Astrocyte of the hippocampus (primary cell): ENCODE measurements at regions not wholly inside any gene's neighbourhood (a gene's known extent, or its start where the extent isn't known, plus 50 kb on each side); places are given as distances from the start of the nearest gene placed in this dataset.

Experiments
- DNase-seq: peaks from one replicate; pipeline ENCODE4 v3.0.0; 2011; ENCODE audit warnings: low read depth, low spot score

DNA sequence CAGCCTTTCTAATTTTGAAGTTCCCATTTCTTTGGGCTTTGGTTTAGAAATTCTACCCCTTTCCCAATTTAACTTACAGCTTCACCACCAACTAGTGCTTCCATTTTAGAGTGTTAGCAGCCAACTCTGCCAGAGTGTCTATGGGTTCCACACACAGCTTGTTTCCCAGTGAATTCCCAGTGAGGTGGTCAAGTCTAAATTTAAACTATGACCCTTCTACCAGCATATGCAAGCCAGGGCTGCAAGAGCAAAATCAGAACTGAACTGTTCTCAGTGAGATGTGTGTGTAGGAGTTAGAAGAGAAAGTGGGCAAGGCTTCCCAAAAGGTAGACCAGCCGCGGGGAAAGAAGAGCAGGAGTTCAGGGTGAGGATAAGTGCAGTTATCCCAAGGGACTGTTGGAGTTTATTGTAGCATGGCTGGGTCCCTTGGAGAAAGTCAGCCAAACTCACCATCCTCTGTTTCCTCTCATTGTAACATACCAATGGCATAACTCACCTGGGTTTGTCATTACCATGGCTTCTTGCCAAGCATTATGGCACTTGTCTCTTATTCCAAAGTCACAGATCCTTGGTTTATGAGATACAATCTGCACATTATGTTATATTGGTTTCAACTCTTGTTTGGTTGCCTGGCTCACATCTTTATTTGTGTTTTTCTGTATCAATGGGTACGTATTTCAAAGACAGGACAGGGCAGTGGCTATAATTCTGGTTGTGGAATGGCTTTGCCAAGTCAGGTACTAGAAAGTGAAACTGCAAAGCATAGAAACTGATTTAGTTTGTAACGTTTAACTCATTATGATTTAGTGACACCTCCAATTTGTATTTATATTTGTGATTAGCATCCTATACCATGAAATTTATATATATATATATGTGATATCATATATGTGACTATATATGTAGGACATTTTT is 130.2 kb upstream of the UMPS start:
- peak; percentile 22 for DNase-seq

DNA sequence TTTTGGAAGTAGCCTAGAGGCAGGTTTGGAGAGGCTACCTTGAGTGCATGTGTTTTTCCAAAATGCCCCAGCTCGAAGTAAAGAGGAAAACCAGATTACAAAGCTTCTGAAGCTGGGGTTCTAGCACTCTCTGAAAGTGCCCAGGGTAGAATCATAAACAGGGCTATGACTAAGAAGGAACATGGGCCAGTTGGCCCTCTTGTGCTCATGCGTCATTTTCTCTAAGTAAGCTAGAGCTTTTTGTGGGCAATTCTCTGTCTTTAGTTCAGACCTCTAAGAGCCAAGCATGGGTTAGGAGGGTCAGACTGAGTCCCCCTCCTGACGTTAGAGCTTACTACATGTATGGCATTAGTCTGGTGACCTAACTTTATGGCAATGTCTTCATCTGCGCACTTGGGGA is 129.5 kb upstream of the UMPS start:
- DNase-seq = no peak

DNA sequence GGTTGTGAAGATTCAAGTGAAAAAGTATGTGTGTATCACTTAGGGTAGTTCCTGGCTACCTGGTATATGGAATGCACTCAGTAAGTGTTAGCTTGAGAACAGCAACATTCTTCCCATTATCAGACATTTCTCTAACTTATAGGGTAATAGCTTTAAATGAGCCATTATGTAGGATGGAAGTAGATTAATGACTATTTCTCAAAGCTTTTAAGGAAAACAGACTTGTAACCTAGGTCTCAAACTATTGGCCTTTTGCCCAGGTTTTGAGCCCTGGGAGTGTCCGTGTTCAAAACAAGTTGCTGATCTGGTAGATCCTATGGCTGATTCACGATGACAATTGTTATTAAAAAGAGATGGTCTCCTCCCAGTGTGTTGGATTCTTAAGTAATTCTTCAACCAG is 129.1 kb upstream of the UMPS start:
- no peak for DNase-seq

DNA sequence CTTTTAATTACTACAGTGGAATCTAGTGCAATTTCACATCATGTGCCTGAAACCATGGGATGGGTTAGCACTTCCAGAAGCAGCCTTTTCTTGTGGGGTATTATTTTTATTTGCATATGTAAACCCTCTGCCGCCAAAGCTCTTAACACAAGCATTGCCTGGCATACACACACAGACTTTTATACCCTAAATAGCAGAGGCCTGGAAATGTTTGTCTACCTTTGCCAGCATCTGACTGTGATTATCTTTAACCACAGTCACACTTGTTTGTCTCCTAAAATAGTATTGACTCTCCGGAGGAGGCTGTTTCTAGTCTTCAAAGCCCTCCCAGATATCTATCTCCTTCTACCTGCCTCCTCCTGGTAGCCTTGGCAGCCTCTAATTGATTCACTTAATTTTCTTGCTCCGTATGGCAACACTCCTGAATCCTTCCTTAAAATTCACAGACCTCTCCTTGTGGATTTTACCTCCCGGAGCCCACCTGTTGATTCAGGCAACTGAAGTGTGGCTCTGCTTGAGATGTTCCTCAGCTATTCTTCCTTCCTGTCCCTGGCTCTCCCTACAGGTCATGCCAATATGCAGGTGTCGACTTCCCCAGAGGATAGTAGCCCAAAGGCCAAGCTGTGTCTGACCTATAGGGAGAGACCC is 127.1 kb upstream of the UMPS start:
- DNase-seq = no peak

DNA sequence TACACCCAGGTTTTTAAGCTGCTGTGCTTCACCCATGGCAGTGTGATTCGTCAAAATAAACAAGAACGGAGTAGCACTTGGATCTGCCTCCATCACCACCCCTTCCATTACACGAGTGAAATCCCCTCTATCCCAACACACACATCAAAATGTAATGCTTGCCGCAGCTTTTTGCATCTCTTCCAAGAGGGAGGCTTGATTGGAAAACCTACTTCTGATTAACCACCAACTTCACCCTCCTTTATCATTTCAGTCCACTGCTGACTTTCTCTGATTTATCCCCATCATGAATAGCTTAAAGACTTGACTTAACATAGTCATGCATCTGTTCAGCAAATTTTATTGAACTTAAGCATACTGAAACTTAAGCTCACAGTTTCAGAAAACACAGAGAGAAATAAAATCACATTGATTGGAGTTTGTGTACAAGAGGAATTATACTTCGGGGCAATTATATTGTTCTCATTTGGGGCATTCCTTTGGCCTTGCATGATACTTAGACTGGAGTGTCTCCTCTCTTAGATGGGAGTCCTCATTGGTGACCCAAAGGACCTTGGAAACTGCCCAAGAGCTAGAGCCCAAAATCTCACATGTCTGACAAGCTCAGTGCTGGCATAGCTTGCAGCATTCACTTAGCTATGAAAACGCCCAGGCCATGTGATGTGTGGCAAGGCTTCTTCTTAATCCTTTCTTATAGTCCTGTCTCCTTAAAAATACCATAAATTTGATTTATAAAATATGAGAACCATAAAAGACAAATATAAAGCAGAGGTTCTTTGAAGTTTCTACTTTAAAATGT is 124.3 kb upstream of the UMPS start:
- DNase-seq = peak; percentile 19

DNA sequence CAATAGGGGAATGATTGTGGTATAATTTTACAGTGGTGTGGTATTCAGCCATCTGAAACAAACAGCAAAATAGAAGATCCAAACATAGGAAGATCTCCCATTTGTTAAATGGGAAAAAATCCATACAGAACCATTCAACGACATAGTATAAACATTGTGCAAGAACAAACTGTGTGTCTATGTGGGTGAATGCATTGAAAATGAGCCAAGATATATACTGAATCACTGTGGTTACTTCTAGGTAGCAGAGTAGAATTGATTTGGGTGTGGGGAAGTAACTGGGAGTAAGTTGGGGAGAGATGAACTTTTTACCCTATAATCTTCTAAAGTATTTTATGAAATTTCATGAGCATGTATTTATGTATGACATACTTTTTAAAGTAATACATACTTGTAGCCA is 123.1 kb upstream of the UMPS start:
- DNase-seq = peak; percentile 85

- no peak for DNase-seq
Observed at GRCh38 chr3:124609402-124609801, 120.8 kb upstream of the UMPS start.

GRCh38 chr3:124610130-124610529 is 120.1 kb upstream of the UMPS start:
- no peak for DNase-seq

GRCh38 chr3:124611520-124611919 is 118.7 kb upstream of the UMPS start:
- no peak for DNase-seq

DNA sequence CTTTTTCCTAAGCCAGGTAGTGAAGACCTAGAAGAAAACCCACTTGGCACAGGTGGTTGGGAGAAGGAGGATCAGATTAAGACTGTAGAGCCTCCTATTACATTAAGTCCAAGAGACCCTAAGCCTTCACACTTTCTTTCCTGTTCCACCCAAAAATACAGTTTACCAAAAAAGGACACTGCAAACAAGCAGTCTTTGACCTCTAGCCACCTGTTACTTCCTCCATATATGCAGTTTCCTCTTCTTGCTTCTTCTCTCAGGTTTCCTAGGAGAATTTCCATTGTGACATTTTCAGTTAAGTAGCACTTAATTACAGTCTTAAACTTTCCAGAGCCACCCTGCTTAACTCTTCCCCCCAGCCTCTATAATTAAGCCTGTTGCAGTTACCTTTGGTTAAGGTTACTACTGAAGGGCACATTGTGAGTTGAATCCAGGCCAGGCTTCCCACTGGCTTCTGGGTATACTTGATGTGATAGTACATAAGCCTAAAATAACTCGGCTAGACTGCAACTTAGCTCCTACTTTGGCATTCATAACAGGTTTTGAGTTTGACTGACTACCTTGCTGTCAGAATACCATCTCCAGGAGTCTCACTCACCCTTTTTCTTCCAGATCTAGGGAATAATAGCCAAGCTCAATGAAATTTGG is 114.2 kb upstream of the UMPS start:
- DNase-seq = no peak

DNA sequence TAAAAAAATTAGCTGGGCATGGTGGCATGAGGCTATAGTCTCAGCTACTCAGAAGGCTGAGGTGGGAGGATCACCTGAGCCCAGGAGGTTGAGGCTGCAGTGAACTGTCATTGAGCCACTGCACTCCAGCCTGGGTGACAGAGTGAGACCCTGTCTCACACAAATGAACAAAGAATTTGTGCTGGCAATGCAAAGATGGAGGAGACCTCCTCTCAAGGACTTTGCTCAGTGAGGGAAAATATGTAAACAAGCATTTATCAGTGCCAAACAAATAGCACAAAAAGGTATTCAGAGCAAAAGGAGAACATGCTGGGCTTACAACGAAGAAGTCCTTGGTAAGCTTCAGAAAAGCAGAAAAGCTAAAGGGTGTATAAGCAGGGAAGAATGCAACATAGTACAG is 113.1 kb upstream of the UMPS start:
- DNase-seq = no peak

- no peak for DNase-seq
Observed at GRCh38 chr3:124619887-124620599, 110.2 kb upstream of the UMPS start.

DNA sequence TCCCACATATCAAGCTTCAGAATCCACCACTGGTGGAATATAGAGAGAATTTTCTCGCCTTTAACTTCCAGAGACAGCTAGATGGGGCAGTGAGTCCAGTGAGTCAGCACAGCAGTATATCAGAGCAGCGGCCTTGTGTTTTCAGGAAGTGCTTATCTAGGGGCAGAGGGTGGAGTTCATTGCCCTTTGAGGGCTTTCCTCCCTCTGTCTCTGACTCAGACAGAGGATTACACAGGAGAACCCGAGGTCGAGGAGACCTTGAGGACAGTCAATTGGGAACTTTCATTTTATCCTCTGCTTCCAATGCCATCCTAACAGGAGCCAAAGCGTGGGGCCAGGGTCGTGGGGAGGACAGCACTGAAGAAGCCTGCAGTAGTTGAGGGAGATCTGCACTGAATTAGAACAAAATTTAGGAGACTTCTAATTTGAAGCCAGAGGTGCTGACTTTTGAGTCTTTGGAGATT is 109.6 kb upstream of the UMPS start:
- DNase-seq = no peak

- no peak for DNase-seq
Observed at GRCh38 chr3:124621498-124621897, 108.8 kb upstream of the UMPS start.

DNA sequence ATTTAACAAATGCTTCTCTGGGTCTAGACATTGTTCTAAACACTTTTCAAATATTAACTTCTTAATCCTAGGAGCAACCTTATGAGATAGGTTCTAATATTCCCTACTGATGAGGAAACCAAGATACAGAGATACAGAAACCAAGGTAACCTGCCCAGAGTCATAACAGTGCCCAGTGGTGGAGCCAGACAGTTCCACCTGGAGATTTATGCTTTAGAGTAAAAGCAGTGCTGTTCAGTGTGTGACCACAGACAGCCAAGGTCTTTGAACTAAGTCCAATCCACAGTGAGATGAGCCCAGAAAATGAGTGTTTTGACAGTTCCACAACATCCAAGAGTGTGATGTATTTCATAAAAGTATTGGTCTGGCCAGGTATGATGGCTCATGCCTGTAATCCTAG is 105.2 kb upstream of the UMPS start:
- DNase-seq = no peak

DNA sequence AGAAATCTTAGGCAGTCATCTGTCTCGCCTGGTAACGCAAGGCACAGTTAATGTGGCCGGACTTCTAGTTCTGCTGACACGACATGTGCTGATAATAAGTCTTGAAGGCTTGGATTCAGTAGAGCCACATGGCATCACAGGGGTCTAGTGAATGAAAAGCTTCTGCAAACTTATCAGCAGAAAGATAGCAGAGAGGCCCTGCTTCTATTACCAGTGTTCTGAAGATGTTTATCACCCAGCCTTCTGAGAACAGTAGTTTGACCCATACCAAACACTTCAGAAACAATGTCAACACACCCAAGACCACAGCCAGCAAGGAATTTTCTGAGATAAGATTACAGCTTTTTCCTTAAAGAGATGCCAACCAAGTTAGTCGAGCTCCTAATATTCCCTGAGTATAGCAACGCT is 102.7 kb upstream of the UMPS start:
- DNase-seq = peak; percentile 68

- DNase-seq = no peak
Observed at GRCh38 chr3:124628863-124629262, 101.4 kb upstream of the UMPS start.

DNA sequence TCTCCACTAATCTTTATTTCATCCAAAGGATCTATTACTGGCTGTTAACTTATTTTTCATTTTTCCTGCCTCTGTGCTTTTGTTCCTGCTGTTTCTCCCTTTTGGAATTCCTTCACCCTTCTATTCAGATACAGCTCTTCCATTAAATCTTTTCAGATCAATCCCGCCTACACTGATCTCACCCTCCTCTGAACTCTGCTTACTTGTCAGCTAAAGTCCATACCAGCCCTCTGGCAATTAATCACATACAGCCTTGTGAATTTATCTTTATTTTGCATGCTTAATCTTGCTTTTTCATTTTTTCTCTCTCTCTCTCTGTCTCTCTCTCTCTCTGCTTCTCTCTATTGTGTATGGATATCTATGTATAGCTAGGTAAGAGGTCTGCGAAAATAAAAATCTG is 100.8 kb upstream of the UMPS start:
- DNase-seq = no peak

GRCh38 chr3:124630960-124631359 is 99.3 kb upstream of the UMPS start:
- no peak for DNase-seq

DNA sequence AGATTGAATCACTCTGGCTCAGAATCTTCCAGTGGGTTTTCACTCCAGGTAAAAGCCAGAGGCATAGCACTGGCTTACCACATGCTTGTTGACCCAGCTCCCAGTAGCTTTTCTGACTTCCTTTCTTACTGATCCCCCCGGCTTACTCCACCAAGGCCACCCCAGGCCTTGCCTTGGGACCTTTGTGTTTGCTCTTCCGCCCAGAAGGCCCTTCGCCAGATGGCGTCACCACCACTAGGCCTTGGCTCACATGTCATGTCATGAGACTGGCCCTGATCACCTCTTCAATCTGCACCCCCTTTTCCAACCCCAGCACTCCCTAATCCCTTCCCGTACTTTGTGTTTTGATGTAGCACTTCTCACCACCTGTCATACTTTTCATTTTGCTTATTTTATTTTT is 98.5 kb upstream of the UMPS start:
- DNase-seq = no peak

DNA sequence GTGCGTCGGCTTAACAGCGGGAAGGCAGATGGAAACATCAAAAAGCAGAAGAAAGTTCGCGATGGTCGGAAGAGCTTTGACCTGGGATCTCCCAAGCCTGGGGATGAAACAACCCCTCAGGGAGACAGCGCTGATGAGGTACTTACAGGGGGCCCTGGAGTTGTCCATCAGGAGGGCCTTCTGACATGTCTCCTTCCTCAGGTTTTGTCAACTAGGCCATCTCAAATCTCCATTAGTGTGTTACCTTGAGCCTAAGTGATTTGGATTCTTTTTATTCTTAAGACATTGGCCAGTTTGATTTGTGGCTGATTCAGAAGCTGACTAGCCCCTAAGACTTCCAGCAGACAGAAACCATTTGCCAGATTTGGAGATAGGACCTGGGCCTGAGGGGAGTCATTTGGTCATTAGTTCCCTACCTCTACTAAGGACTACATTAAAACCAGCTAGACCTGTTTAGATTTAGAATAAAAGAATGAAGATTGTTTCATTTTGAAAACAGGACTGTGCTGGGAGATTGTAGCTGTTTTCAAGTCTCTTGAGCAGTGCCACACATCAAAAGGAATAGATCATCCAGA is 97.6 kb upstream of the UMPS start:
- DNase-seq = no peak
